Activated CD8-positive, alpha-beta memory T cell treated with anti-CD3 and anti-CD28 coated beads, Interleukin-2, amount 50 U/mL, for 48 hours (primary cell): ENCODE measurements at regions not wholly inside any gene's neighbourhood (a gene's known extent, or its start where the extent isn't known, plus 50 kb on each side); places are given as distances from the start of the nearest gene placed in this dataset.

Experiments used
- DNase-seq: peaks from one replicate; pipeline ENCODE4 v3.0.0-alpha.2; 2020

DNA sequence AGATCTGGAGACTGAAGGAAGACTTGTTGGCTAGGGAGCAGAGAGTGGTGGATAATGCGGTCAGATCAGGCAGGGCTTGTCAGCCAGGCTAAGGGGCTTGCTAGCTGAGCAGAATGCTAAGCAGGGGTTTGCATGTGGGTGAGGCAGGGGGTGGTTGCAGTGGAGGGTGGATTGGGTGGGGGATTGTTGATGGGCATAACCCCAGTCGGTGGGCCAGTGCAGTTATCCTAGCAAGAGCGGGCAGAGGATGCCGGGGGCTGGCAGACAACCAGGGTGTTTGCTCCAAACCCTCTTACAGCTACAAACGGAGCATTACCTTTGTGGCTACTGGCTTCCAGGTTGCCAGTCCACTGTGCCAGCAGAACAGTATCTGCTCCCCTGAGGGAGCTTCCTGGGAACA is 131.5 kb upstream of the LGALSL start:
- no peak for DNase-seq

DNA sequence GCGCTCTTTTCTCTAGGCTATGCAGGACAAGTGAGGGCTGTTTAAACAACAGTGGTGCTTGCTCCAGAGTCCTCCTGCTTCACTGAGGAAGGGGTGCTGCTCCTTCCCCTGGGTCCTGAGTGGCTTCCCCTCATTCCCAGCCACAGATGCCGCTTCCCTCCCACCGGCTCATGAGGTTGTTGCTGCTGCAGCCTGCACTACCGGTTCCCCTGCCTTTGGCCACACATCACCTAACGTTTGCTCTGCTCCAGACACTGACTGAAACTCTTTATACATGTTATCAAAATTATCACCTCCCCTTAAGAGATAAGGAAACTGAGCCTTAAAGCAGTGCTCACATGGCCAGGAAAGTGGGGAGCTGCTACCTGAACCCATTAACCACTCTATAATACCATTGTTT is 130.8 kb upstream of the LGALSL start:
- DNase-seq = no peak

DNA sequence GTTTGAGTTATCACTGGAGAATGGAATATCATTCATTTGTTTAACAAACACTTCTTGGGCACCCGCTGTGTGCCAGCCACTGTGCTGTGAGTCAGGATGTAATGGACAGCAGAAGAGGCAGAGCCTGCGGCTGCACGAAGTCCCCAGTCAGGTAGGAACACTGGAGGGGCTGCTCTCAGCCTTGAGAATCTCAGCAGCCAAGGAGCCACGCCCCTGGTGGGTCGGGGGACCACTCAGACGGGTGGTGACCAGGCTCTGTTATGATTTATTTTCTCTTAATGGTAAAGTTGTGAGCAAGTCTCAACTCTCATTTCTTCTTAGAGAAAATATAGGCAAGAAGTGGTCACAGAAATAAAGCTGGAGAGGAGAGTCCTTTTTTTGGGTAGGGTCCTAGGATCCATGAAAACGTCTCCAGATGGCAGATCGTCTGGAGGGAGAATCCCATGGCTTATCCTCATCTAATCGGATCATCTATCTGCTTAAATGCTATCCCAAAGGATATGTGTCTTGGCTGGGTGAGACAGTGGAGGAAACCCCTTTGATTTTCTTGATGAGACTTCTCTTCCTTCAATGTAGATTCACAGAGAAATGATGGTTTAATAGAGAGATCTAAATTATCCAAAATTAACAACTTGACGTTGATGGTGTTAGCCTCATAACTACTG is 129.1 kb upstream of the LGALSL start:
- no peak for DNase-seq

DNA sequence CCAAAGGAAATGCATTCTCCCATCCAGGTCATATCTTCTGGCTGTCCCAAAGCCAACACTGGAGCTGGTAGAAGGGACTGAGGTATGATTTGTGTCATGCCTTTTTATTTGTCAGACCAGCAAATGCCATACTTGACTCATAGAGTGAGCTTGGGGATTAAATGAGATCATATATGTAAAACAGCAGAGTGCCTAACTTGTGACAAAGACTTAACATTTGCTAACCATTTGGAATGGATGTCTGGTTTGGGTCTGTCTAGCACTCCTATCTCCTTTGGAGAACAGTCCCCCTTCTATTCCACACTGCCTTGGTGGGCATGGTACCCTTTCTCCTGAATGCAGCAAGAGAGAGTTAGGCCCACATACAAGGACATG is 128.5 kb upstream of the LGALSL start:
- no peak for DNase-seq

DNA sequence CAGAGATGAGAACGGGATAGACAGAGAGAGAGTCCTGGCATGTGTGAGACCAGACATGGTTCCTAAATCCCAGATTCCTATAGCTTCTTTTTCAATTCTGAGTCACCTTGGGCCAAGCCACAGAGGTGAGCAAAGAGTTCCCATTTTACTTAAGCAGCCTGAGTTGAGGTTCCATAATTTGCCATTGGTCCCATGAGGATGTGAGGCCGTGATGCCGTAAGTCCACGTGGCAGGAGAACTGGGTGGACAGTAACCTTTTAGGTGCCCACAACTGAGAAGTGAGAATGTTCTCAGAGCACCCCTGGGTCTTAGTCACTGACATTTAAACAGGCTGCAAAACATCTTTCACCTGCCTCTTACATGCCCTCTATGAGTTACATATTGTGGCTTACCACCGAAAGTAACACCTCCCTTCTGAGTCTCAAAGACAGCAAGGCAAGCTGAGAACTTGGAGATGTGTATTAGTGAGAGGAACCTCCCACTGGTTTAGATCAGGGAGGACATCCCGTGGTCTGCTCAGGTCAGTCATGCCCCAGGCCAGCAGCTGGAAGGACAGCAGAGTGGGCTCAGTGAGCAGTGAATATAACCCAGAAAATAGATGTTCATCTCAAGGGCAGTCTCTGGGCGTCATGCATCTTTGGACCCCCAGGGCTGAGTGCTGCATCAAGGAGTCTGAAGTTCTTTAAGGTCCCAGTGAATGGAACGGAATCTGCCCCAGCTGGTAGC is 127.9 kb upstream of the LGALSL start:
- peak; percentile 70 for DNase-seq

DNA sequence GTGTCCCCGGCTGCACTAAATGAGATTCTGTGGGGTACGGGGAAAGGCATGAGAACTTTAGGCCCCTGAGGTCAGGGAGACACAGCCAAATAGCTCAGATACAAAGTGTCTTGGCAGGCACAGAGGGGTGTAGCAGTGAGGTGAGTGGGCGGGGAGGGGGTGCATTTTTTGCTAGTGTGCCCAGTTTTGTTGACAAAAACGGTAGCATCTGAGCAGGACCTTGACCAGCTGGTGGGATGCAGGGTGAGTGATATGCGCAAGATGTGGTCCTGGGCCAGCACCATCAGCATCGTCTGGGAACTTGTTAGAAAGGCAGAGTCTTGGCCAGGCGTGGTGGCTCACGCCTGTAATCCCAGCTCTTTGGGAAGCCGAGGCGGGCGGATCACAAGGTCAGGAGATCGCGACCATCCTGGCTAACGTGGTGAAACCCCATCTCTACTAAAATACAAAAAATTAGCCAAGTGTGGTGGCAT is 127.3 kb upstream of the LGALSL start:
- no peak for DNase-seq

DNA sequence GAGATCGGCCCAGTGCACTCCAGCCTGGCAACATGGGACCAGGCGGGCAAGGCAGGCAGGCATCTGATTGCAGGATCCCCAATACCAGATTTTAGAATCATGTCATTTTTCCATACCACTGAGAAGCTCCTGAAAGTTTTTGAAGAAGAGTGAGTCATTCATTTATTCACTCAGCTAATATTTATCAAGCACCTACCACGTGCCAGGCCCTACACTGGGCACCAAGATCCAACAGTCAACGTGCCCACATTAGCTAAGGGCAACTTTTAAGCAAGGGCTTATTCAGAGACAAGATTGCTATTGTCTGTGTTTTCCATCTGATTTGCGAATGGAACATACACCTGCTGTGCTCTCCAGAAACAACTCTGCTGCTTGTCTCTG is 126.8 kb upstream of the LGALSL start:
- DNase-seq = no peak

DNA sequence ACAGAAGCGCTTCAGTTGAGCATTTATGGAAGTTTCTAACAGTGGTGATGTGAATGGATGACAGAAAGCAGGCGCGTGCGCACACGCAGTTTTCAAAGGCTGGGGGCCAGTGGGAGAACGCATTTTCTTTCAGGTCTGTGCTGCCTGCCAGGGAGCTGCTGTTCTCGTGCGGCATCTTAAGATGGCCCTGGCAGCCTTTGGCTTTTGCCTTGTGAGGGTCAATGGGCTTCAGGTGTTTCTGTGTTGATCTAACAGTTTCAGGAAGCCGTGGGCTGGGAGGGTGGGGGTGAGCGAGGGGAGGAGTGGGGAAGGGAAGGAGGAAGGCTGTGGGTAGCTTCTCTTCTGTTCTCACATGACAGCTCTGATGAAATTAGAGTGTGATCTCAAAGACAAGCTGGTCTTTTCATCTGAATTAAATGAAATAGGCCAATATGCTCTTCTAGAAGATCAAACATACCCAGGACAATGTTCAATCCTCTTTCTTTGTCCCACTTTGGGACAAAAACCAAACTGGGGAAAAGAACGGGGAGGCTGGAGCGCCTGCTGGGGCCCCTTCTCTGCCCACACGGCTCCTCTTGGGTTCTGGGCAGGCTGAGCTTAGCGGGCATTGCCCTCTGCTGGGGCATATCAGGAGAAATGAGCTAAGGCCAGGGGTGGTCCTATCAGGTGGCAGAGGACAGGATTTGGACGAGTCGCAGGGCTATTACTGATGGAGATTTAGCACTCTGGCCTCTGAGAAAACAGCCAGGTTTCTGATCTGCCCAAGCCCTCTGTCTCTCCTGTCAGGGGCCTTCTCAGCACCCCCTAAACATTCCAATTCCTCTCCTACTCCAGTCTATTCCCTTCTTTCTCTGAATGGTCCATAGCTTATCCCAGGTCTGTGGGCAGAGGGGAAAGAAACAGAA is 126.2 kb upstream of the LGALSL start:
- DNase-seq = peak; percentile 72

DNA sequence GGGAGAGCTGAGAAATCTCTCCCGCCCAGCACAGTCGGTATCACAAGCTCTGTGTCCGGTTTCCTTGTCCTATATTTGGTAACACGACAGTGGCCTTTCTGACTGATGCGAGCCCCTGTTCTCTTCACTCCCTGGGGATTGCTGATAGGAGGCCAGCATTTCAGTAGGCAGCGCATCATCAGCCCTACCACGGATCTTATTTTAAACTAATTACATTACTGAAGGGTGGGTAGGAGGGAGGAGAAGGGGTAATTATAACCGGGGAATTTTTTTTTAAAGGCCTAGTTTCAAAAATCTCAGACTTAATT is 125.6 kb upstream of the LGALSL start:
- no peak for DNase-seq

DNA sequence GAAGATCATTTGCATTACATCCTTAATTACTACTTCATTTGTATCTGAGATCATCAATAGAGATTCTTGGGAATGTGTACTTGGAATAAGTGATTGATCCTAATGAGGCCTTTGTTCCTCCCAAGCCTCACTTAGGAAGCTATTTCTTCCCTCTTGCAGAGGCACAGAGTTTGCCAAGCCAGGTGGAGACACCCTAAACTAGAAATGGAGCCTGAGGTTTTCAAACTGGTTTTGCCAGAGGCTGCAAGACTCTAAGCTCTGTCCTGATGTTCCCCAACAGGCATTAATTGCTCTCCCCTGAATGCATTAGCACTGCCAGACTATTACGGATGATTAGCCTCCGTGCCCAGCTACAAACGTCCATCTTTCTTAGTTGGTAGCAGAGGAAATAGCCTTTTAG is 125.2 kb upstream of the LGALSL start:
- DNase-seq = no peak

DNA sequence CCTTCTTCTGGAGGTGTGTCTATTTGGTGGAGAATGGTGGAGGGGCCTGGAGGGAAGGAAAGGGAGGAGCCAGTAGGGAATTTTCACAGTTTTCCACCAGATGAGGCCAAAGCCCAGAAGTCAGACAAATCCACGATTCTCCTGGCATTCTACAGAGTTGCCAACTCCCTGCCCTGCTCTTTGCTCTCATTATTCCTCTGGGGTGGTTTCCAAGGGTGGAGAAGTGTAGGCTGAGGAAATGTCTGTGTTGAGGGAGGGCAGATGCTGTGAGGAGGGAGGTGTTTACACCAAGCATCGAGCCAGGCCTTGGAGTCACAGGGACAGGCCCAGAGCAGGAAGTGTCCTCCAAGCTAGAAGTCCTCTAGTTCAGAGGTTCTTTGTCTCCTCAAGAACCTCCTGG is 124.1 kb upstream of the LGALSL start:
- DNase-seq = no peak

DNA sequence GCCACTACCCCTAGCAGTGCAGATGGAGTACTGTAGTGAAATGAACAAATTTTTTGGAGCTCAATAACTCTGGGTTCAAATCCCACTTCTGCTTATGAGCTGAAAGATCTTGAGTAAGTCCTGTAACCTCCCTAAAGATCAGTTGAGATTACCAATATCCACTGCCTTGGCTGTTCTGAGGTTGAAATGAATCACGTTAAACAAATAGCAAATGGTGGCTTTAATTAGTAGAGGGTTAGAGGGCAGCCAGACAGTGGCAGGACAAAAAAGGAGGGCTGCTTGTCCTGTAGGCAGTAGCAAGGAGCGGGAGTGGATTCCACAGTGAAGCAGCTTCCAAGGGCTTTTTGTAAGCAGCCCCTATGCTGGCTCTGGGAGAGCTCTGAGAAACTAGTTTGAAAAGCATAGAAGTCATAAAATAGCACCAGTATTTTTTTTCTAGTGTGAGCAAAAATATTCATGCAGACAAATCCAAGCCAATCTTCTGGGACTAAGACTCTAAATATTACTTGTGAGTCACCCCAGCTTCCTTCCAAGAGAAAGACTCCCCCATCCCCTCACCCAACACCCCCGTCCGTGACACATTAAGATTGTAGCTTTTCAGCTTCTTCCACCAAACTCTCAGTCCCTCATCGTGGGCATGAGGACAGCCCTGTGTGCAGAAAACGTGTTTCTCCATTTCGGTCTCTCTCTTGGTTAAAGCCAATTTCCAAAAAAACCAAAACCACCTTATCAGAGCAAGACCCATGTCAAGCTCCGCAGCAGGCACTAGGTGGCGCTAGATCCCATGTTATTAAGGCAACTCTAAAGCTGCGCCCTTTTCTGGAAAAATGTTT is 123.5 kb upstream of the LGALSL start:
- DNase-seq = peak; percentile 89

DNA sequence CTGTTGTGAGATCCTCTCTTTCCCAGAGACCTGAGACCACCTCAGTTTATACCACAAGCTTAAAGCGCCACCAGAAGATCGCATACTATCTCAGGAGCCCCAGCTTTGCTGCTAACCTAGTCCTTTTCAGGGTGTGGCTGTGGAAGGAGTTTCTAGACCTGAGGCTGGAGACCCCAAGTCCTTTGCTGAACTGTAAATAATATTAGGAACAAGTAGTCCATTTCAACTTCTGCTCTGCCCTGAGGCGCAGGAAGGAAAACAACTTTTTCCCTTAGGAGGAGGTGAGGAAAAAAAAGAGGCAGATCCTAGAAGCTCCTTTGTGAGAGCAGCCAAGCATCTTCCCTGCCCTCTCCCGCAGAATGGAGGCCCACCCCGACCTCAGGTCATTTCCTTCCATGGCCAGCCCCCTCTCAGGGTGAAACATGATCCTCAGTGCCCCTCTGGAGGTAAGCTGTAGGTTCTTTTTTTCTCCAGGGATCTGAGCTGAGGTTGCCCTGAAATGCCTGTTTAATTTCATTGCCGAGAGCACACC is 122.8 kb upstream of the LGALSL start:
- DNase-seq = no peak

DNA sequence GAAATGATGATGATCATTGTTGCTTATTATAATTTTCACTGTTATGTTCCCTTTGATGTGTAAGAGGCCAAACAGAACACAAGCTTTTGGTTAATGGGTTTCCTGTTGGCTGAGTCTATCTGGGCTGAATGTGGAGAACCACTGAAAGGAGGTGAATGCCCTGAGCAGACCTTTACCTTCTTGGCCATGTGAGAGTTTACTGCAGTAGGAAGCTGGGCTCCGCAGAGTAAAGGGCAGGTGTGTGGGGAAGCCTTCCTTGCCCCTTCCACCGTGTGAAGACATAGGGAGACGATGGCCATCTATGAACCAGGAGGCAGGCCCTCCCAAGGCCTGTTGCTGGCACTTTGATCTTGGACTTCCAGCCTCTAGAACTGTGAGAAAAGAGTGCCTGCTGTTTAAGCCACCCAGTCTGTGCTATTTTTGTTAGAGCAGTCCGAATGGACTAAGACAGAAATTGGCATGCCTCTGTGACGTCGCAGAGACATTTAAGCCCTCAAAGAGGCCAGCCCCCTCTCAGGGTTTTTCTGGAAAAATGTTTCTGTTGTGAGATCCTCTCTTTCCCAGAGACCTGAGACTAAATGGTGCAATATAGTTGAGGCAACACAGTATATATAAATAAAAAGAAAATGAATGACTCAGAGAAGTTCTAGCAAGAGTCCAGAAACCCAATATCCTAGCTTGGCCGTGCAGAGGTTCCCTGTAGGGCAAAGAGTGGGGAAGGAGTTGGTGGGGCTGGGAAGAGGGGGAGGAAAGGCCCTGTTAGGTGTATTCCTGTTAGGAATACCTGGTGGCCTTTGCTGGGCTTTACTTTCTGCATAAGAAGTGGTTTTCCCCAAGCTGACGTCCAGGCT is 121.9 kb upstream of the LGALSL start:
- DNase-seq = no peak

DNA sequence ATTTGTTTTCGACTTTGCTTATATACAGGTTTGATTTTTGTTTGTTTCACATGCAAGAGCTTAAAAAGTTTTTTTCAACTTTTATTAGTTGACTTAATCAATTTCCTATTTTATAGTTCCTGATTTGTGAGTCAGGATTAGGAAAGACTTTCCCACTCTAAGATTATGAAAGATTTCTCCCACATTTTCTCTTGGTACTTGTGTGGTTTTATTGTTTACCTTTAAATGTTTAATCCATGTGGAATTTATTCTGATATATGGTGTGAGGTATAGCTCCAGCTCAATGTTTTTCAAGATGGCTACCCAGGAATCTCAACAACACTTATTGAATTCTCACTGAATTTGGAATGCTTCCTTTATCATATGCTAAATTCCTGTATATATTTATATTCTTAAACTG is 117.8 kb upstream of the LGALSL start:
- DNase-seq = no peak

DNA sequence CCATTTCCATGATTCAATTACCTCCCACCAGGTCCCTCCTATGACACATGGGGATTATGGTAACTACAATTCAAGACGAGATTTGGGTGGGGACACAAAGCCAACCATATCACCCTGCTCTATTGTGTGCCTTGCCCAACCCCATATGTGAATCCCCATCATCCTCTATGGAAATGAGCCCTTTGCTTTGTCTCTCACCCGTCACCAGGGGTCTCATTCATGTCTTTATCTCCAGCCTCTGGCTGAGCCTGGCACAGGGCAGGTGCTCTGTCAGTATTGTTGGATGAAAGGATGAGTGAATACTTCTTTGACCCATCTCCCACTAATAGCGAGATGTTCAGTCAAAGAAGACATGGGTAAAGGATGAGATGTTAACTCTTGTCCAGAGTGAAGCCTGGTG is 116.6 kb upstream of the LGALSL start:
- DNase-seq = no peak

DNA sequence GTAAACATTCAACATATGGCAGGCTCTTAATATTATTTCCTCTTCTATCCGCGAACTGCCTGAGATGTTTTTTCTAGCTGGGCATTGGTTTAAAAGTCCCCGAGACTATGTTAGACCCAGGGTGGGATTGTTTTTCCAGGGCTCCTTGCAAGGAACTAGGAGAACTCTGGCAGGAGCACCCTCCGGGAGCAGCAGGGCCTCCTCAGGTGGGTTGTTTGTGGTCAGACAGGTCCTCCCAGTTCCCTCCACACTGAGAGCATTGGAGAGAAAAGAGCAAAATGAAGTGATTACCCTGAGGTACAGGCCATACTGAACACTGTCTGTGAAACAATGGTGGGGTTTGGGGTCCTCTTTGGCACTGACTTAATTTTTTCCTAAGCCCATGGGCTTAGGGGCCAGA is 115.9 kb upstream of the LGALSL start:
- DNase-seq = no peak

DNA sequence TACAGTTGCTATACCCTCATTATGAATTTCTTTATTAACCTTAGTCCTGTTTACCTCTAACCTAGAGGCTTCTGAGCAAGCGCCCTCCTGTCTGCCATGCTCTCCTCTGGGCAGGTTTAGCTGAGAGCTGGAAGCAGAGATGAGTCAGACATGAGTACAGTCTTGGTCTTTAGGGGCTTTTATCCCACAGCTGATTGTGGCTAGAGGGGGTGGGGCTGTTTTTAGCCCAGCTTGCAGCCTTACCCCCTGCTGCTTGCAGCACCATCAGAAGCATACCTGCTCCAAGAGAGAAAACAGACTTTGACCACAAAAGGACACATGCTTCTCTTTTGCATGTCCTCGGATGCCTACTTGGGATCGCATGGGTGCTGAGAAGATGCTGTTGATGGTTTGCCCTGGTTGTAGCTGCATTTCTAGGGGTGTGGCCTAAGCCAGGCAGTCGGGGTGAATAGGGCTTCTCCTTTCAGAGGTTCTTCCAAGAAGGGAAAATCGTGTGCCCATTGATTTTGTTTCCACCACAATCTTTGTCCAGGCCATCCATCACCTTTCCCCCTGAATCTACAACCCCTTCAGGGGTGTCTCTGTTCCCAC is 115.0 kb upstream of the LGALSL start:
- DNase-seq = no peak

DNA sequence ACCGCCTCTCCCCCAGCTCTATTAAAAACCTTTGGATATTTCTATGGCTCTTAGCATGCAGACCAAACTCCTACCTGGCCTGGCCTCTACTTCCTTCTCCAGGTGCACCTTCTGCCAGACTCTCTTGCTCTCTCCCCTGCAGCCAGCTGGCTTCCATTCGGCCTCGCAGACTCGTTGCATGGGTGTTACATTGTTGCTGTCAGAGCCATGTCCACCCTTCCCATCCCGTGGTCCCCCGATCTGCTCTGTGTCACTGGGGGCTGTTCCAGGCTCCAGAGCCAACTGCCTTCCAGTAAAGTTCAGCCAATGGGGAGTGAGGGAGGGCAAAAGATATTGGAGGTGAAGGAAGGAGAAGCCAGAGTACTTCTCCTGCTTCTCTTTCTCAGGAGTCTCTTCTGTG is 112.5 kb upstream of the LGALSL start:
- no peak for DNase-seq

DNA sequence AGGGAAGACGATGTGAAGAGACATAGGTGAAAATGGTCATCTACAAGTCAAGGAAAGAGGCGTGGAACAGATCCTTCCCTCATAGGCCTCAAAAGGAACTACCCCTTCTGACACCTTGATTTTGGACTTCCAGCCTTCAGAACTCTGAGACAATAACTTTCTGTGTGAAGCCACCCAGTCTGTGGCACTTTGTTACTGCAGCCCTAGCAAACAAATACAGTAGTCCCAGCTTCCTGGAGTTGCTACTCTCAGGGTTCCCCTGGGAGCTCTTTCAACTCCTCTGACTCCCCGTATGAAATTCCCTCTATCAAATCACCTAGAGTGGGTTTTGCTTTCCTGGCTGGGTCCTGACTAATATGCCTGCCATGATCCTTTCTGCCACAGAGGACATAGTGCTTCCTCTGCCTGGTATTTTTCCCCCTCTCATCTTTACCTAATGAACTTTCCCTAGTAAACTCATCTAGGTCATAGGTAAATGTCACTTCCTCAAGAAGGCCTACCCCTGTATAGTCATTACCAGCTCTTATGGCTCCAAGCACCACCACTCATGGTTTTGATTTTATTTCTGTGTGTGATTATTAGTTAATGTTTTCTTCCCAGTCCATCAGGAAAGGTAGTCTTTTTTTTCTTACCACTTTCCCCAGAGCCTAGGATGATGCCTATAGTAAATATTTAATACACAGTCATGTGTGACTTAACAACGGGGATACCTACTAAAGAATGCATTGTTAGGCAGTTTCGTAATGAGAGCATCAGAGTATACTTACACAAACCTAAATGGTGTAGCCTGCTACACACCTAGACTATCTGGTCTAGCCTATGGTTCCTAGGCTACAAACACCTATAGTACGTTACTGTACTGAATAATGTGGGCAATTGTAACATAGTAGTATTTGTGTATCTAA is 111.5 kb upstream of the LGALSL start:
- no peak for DNase-seq
